LNCAP (cell line): ENCODE measurements at regions not wholly inside any gene's neighbourhood (a gene's known extent, or its start where the extent isn't known, plus 50 kb on each side); places are given as distances from the start of the nearest gene placed in this dataset.

ENCODE experiments used
- CTCF ChIP-seq: fragments of 450-650 bp; IDR thresholded peaks from 2 replicates; pipeline ENCODE4 v1.5.1; 2017; ENCODE audit warnings: mild to moderate bottlenecking

- TF ChIP-seq CTCF, result no peak
These were observed 153.3 kb upstream of the SLC44A1 start for GRCh38 chr9:105091004-105091640.

- no peak for TF ChIP-seq CTCF
These were observed 150.8 kb upstream of the SLC44A1 start for GRCh38 chr9:105093685-105094084.

- TF ChIP-seq CTCF, result no peak
These were observed 146.1 kb upstream of the SLC44A1 start for GRCh38 chr9:105098370-105098769.

GRCh38 chr9:105103776-105104175, 140.7 kb upstream of the SLC44A1 start:
- TF ChIP-seq CTCF, result no peak

GRCh38 chr9:105114318-105114717, 130.1 kb upstream of the SLC44A1 start:
- no peak for TF ChIP-seq CTCF

GRCh38 chr9:105114964-105115728, 129.3 kb upstream of the SLC44A1 start:
- TF ChIP-seq CTCF, result no peak

GRCh38 chr9:105116052-105116868, 128.2 kb upstream of the SLC44A1 start:
- TF ChIP-seq CTCF, result no peak
